ENCODE measurements at regions not wholly inside any gene's neighbourhood (a gene's known extent, or its start where the extent isn't known, plus 50 kb on each side); places are given as distances from the start of the nearest gene placed in this dataset.

DNA sequence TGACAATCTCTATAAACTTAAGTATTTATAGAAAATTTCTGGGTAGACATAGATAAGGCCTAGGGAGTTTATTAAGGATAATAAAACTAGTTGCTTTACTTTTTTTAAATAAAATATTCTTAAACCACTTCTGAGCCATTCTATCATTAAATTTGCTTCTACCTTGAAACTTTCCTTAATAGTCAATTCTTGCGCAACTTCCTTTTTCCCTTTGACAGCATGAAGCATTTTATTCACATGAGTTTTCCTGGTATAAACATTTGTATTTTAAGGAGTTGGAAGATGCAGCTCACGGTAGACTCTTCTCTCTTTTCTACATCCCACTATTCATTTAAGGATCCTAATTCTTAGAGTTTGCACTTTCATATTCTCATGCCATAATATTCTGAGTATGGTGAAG, 75.8 kb upstream of the DPH5 start:
- TF ChIP-seq TCF7L2 (IDR thresholded peaks at IDR 0.05; ENCODE audit: low read depth, low read length) (no peak), POLR2AphosphoS5 (IDR thresholded peaks at IDR 0.05; ENCODE audit: low read depth, low read length) (no peak), REST (IDR thresholded peaks at IDR 0.05; ENCODE audit: insufficient read depth in 1 of 2, low read depth in 2 of 2, low read length in 1 of 2) (no peak), SIN3A (IDR thresholded peaks at IDR 0.05; ENCODE audit: borderline replicate concordance, insufficient read depth, low read depth, low read length) (no peak)
- Histone ChIP-seq H3K4me1 (ENCODE audit: control insufficient read depth, insufficient read depth, low read length) (no peaks in the 10 kb centered on the region), H3K27me3 (ENCODE audit: control insufficient read depth, insufficient read depth, low read length) (no peaks in the 10 kb centered on the region), H3K27ac (ENCODE audit: low read length) (no peak overlapping the region), H3K4me3 (ENCODE audit: low read depth in 2 of 2, low read length in 2 of 2) (no peak overlapping the region), H3K9me3 (ENCODE audit: control insufficient read depth, insufficient read depth, low read depth, low read length) (no peaks in the 10 kb centered on the region), H3K36me3 (ENCODE audit: control insufficient read depth, insufficient read depth, low read length) (no peaks in the 10 kb centered on the region)
- in situ Hi-C loops (cut with HindIII; ENCODE audit: low pct_unique_long_range_greater_than_20kb, low sequenced_read_pairs) (no loop called here), intact Hi-C loops (cut with micrococcal nuclease; ENCODE audit: unreplicated experiment) (no loop called here)
- ChIA-PET POLR2A (no interaction called here), CTCF (interaction anchor here (0.6 kb wide), 1 partner anchor 180 kb away, joined by 3 read pairs; no protein-coding TSS in a partner anchor)
- ATAC-seq (no peak), DNase-seq (ENCODE audit: low read depth, low spot score) (no peak)
- BruUV-seq (replicated peaks): no TSS peak

GRCh38 chr1:101100674-101101073, 75.1 kb upstream of the DPH5 start:
- Histone ChIP-seq H3K4me3 (ENCODE audit: low read depth in 2 of 2, low read length in 2 of 2) (no peak overlapping the region), H3K27me3 (ENCODE audit: control insufficient read depth, insufficient read depth, low read length) (no peaks in the 10 kb centered on the region), H3K9me3 (ENCODE audit: control insufficient read depth, insufficient read depth, low read depth, low read length) (no peaks in the 10 kb centered on the region), H3K36me3 (ENCODE audit: control insufficient read depth, insufficient read depth, low read length) (no peaks in the 10 kb centered on the region), H3K27ac (ENCODE audit: low read length) (no peak overlapping the region), H3K4me1 (ENCODE audit: control insufficient read depth, insufficient read depth, low read length) (no peaks in the 10 kb centered on the region)
- CTCF ChIA-PET: no interaction called here
- intact Hi-C loops (cut with micrococcal nuclease; ENCODE audit: unreplicated experiment) (no loop called here), in situ Hi-C loops (cut with HindIII; ENCODE audit: low pct_unique_long_range_greater_than_20kb, low sequenced_read_pairs) (no loop called here)
- BruUV-seq (replicated peaks): no TSS peak
- no peak for TF ChIP-seq TCF7L2 (IDR thresholded peaks at IDR 0.05; ENCODE audit: low read depth, low read length)
- no peak for TF ChIP-seq SIN3A (IDR thresholded peaks at IDR 0.05; ENCODE audit: borderline replicate concordance, insufficient read depth, low read depth, low read length)
- no peak for TF ChIP-seq POLR2AphosphoS5 (IDR thresholded peaks at IDR 0.05; ENCODE audit: low read depth, low read length)
- TF ChIP-seq, protein P1, sequence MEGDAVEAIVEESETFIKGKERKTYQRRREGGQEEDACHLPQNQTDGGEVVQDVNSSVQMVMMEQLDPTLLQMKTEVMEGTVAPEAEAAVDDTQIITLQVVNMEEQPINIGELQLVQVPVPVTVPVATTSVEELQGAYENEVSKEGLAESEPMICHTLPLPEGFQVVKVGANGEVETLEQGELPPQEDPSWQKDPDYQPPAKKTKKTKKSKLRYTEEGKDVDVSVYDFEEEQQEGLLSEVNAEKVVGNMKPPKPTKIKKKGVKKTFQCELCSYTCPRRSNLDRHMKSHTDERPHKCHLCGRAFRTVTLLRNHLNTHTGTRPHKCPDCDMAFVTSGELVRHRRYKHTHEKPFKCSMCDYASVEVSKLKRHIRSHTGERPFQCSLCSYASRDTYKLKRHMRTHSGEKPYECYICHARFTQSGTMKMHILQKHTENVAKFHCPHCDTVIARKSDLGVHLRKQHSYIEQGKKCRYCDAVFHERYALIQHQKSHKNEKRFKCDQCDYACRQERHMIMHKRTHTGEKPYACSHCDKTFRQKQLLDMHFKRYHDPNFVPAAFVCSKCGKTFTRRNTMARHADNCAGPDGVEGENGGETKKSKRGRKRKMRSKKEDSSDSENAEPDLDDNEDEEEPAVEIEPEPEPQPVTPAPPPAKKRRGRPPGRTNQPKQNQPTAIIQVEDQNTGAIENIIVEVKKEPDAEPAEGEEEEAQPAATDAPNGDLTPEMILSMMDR (IDR thresholded peaks at IDR 0.05): no peak
- no peak for TF ChIP-seq REST (IDR thresholded peaks at IDR 0.05; ENCODE audit: insufficient read depth in 1 of 2, low read depth in 2 of 2, low read length in 1 of 2)
- POLR2A ChIA-PET: no interaction called here
- ATAC-seq: no peak
- no peak for DNase-seq (ENCODE audit: low read depth, low spot score)

Measured in Panc1 (cell line).